ENCODE measurements at regions not wholly inside any gene's neighbourhood (a gene's known extent, or its start where the extent isn't known, plus 50 kb on each side); places are given as distances from the start of the nearest gene placed in this dataset.

GRCh38 chr13:53439439-53440225, 411.0 kb downstream of the OLFM4 start:
- Histone ChIP-seq H2BK5ac (ENCODE audit: low read depth, low read length, poor library complexity, severe bottlenecking) (no peak overlapping the region), H3K4ac (ENCODE audit: low read depth in 1 of 2, low read length in 2 of 2) (no peak overlapping the region), H3K4me2 (ENCODE audit: low read length, poor library complexity, severe bottlenecking) (no peak overlapping the region), H3K27ac (ENCODE audit: low read length, poor library complexity, severe bottlenecking) (no peak overlapping the region), H2BK120ac (ENCODE audit: low read depth, low read length) (no peak overlapping the region), H3K4me1 (ENCODE audit: control insufficient read depth, insufficient read depth, low read depth, low read length) (no peaks in the 10 kb centered on the region), H4K8ac (ENCODE audit: low read length) (no peak overlapping the region), H2AFZ (ENCODE audit: low read depth, low read length) (no peak overlapping the region), H3K23ac (ENCODE audit: low read length in 2 of 2) (no peak overlapping the region), H3K9me3 (ENCODE audit: control insufficient read depth, low read length) (peaks cover 8% of the 10 kb centered on the region), H3K27me3 (ENCODE audit: control insufficient read depth in 1 of 2, insufficient read depth in 1 of 2, low read length in 2 of 2) (no peaks in the 10 kb centered on the region), H3K9ac (ENCODE audit: low read length) (no peak overlapping the region), H3K4me3 (ENCODE audit: insufficient read depth in 1 of 2, low read depth in 1 of 2, low read length in 2 of 2) (no peak overlapping the region), H2BK12ac (ENCODE audit: low read length in 2 of 2) (no peak overlapping the region), H3K18ac (ENCODE audit: low read depth in 1 of 2, low read length in 2 of 2) (no peak overlapping the region), H2BK15ac (ENCODE audit: low read depth, poor library complexity, severe bottlenecking) (no peak overlapping the region), H3K79me1 (replicated peaks; ENCODE audit: low read length, poor library complexity, severe bottlenecking) (no peaks in the 10 kb centered on the region), H4K91ac (ENCODE audit: low read length) (no peak overlapping the region), H2AK5ac (ENCODE audit: low read length, severe bottlenecking) (no peak overlapping the region), H3K14ac (ENCODE audit: low read length in 2 of 2) (no peak overlapping the region), H3K36me3 (ENCODE audit: control insufficient read depth in 1 of 2, insufficient read depth in 2 of 2, low read depth in 1 of 2, low read length in 2 of 2) (no peaks in the 10 kb centered on the region)
- no peak for DNase-seq
- 94% methylated on average over 12 of the region's 20 CpGs for WGBS

GRCh38 chr13:53442979-53443378, 414.4 kb downstream of the OLFM4 start:
- Histone ChIP-seq H3K4me2 (ENCODE audit: low read length, poor library complexity, severe bottlenecking) (no peak overlapping the region), H3K36me3 (ENCODE audit: control insufficient read depth in 1 of 2, insufficient read depth in 2 of 2, low read depth in 1 of 2, low read length in 2 of 2) (no peaks in the 10 kb centered on the region), H3K9ac (ENCODE audit: low read length) (no peak overlapping the region), H3K4me1 (ENCODE audit: control insufficient read depth, insufficient read depth, low read depth, low read length) (no peaks in the 10 kb centered on the region), H2BK5ac (ENCODE audit: low read depth, low read length, poor library complexity, severe bottlenecking) (no peak overlapping the region), H4K8ac (ENCODE audit: low read length) (no peak overlapping the region), H2BK15ac (ENCODE audit: low read depth, poor library complexity, severe bottlenecking) (no peak overlapping the region), H3K27me3 (ENCODE audit: control insufficient read depth in 1 of 2, insufficient read depth in 1 of 2, low read length in 2 of 2) (no peaks in the 10 kb centered on the region), H3K18ac (ENCODE audit: low read depth in 1 of 2, low read length in 2 of 2) (no peak overlapping the region), H2BK120ac (ENCODE audit: low read depth, low read length) (no peak overlapping the region), H3K23ac (ENCODE audit: low read length in 2 of 2) (no peak overlapping the region), H2BK12ac (ENCODE audit: low read length in 2 of 2) (no peak overlapping the region), H3K4ac (ENCODE audit: low read depth in 1 of 2, low read length in 2 of 2) (no peak overlapping the region), H2AK5ac (ENCODE audit: low read length, severe bottlenecking) (no peak overlapping the region), H3K4me3 (ENCODE audit: insufficient read depth in 1 of 2, low read depth in 1 of 2, low read length in 2 of 2) (no peak overlapping the region), H3K27ac (ENCODE audit: low read length, poor library complexity, severe bottlenecking) (no peak overlapping the region), H3K9me3 (ENCODE audit: control insufficient read depth, low read length) (peaks cover 5% of the 10 kb centered on the region), H2AFZ (ENCODE audit: low read depth, low read length) (no peak overlapping the region), H3K14ac (ENCODE audit: low read length in 2 of 2) (no peak overlapping the region), H4K91ac (ENCODE audit: low read length) (no peak overlapping the region), H3K79me1 (replicated peaks; ENCODE audit: low read length, poor library complexity, severe bottlenecking) (no peaks in the 10 kb centered on the region)
- no peak for DNase-seq
- 82% methylated on average over 1 of the region's 5 CpGs for WGBS

GRCh38 chr13:53445686-53446085, 417.1 kb downstream of the OLFM4 start:
- Histone ChIP-seq H2AFZ (ENCODE audit: low read depth, low read length) (no peak overlapping the region), H4K91ac (ENCODE audit: low read length) (no peak overlapping the region), H3K4ac (ENCODE audit: low read depth in 1 of 2, low read length in 2 of 2) (no peak overlapping the region), H2BK5ac (ENCODE audit: low read depth, low read length, poor library complexity, severe bottlenecking) (no peak overlapping the region), H3K4me2 (ENCODE audit: low read length, poor library complexity, severe bottlenecking) (no peak overlapping the region), H2BK15ac (ENCODE audit: low read depth, poor library complexity, severe bottlenecking) (no peak overlapping the region), H3K4me1 (ENCODE audit: control insufficient read depth, insufficient read depth, low read depth, low read length) (no peaks in the 10 kb centered on the region), H2BK12ac (ENCODE audit: low read length in 2 of 2) (no peak overlapping the region), H3K79me1 (replicated peaks; ENCODE audit: low read length, poor library complexity, severe bottlenecking) (no peaks in the 10 kb centered on the region), H3K9ac (ENCODE audit: low read length) (no peak overlapping the region), H4K8ac (ENCODE audit: low read length) (no peak overlapping the region), H3K14ac (ENCODE audit: low read length in 2 of 2) (no peak overlapping the region), H3K36me3 (ENCODE audit: control insufficient read depth in 1 of 2, insufficient read depth in 2 of 2, low read depth in 1 of 2, low read length in 2 of 2) (no peaks in the 10 kb centered on the region), H3K9me3 (ENCODE audit: control insufficient read depth, low read length) (peaks cover 22% of the 10 kb centered on the region), H3K23ac (ENCODE audit: low read length in 2 of 2) (no peak overlapping the region), H3K18ac (ENCODE audit: low read depth in 1 of 2, low read length in 2 of 2) (no peak overlapping the region), H3K4me3 (ENCODE audit: insufficient read depth in 1 of 2, low read depth in 1 of 2, low read length in 2 of 2) (no peak overlapping the region), H3K27me3 (ENCODE audit: control insufficient read depth in 1 of 2, insufficient read depth in 1 of 2, low read length in 2 of 2) (no peaks in the 10 kb centered on the region), H2BK120ac (ENCODE audit: low read depth, low read length) (no peak overlapping the region), H2AK5ac (ENCODE audit: low read length, severe bottlenecking) (no peak overlapping the region), H3K27ac (ENCODE audit: low read length, poor library complexity, severe bottlenecking) (no peak overlapping the region)
- WGBS = 90% methylated on average over 1 of the region's 1 CpG
- DNase-seq = no peak

- Histone ChIP-seq H3K14ac (ENCODE audit: low read length in 2 of 2) (no peak overlapping the region), H3K23ac (ENCODE audit: low read length in 2 of 2) (no peak overlapping the region), H3K36me3 (ENCODE audit: control insufficient read depth in 1 of 2, insufficient read depth in 2 of 2, low read depth in 1 of 2, low read length in 2 of 2) (no peaks in the 10 kb centered on the region), H3K9me3 (ENCODE audit: control insufficient read depth, low read length) (peaks cover 27% of the 10 kb centered on the region), H2AK5ac (ENCODE audit: low read length, severe bottlenecking) (no peak overlapping the region), H3K79me1 (replicated peaks; ENCODE audit: low read length, poor library complexity, severe bottlenecking) (no peaks in the 10 kb centered on the region), H3K9ac (ENCODE audit: low read length) (no peak overlapping the region), H3K18ac (ENCODE audit: low read depth in 1 of 2, low read length in 2 of 2) (no peak overlapping the region), H4K91ac (ENCODE audit: low read length) (no peak overlapping the region), H3K4me3 (ENCODE audit: insufficient read depth in 1 of 2, low read depth in 1 of 2, low read length in 2 of 2) (no peak overlapping the region), H2BK15ac (ENCODE audit: low read depth, poor library complexity, severe bottlenecking) (no peak overlapping the region), H3K27me3 (ENCODE audit: control insufficient read depth in 1 of 2, insufficient read depth in 1 of 2, low read length in 2 of 2) (no peaks in the 10 kb centered on the region), H3K27ac (ENCODE audit: low read length, poor library complexity, severe bottlenecking) (no peak overlapping the region), H4K8ac (ENCODE audit: low read length) (no peak overlapping the region), H2BK5ac (ENCODE audit: low read depth, low read length, poor library complexity, severe bottlenecking) (no peak overlapping the region), H3K4ac (ENCODE audit: low read depth in 1 of 2, low read length in 2 of 2) (no peak overlapping the region), H2BK12ac (ENCODE audit: low read length in 2 of 2) (no peak overlapping the region), H3K4me2 (ENCODE audit: low read length, poor library complexity, severe bottlenecking) (peak overlapping the region; percentile 27), H3K4me1 (ENCODE audit: control insufficient read depth, insufficient read depth, low read depth, low read length) (no peaks in the 10 kb centered on the region), H2BK120ac (ENCODE audit: low read depth, low read length) (no peak overlapping the region), H2AFZ (ENCODE audit: low read depth, low read length) (no peak overlapping the region)
- WGBS = 79% methylated on average over 3 of the region's 4 CpGs
- DNase-seq = no peak
Observed at GRCh38 chr13:53447456-53447855, 418.8 kb downstream of the OLFM4 start.

Data from mesenchymal stem cell (in vitro differentiated cells and primary cell).